HG03575 (cell line): ENCODE measurements at regions not wholly inside any gene's neighbourhood (a gene's known extent, or its start where the extent isn't known, plus 50 kb on each side); places are given as distances from the start of the nearest gene placed in this dataset.

Source experiments
- ATAC-seq: cut with Tn5 transposase; IDR thresholded peaks from one replicate; pipeline ENCODE4 v1.9.1; 2021; ENCODE audit not compliant: unreplicated experiment, insufficient number of reproducible peaks, low FRiP score; ENCODE audit errors: extremely low read depth

GRCh38 chr6:95521181-95521580 is 56.2 kb upstream of the MANEA start:
- ATAC-seq, result no peak
